BJ (cell line): ENCODE measurements at regions not wholly inside any gene's neighbourhood (a gene's known extent, or its start where the extent isn't known, plus 50 kb on each side); places are given as distances from the start of the nearest gene placed in this dataset.

ENCODE experiments used
- CTCF ChIA-PET: fragments of 350-600 bp; formaldehyde crosslinking; extraction: SDS; loops from one replicate; lab custom pipeline; 2021; ENCODE audit warnings: antibody characterized with exemption, inconsistent platforms; lab: Yijun Ruan, JAX
- POLR2A ChIA-PET: fragments of 300-600 bp; sonication (Branson Sonifier 250); formaldehyde crosslinking; extraction: SDS; loops from one replicate; lab custom pipeline; 2021; ENCODE audit warnings: antibody characterized with exemption; lab: Charles Lee
- DNase-seq: peaks from one replicate; pipeline ENCODE4 v3.0.0-alpha.2; 2011; ENCODE audit warnings: low read depth
- H3K27me3 ChIP-seq: 2 replicates; pipeline ENCODE4 v1.6.0; 2011; ENCODE audit warnings: low read length; ENCODE audit not compliant: control insufficient read depth, insufficient read depth
- H3K36me3 ChIP-seq: 2 replicates; pipeline ENCODE4 v1.5.1; 2011; ENCODE audit warnings: low read length; ENCODE audit not compliant: control insufficient read depth, insufficient read depth
- H3K4me3 ChIP-seq: 2 replicates; pipeline ENCODE4 v1.5.1; 2011; ENCODE audit warnings: low read depth, mild to moderate bottlenecking, control low read depth, low read length
- TF ChIP-seq, protein P1 (sequence below): IDR thresholded peaks from 2 replicates; pipeline ENCODE4 v1.5.1; 2011; ENCODE audit warnings: low read depth, mild to moderate bottlenecking, control low read depth, inconsistent platforms, low read length, moderate library complexity; ENCODE audit not compliant: insufficient read depth

DNA sequence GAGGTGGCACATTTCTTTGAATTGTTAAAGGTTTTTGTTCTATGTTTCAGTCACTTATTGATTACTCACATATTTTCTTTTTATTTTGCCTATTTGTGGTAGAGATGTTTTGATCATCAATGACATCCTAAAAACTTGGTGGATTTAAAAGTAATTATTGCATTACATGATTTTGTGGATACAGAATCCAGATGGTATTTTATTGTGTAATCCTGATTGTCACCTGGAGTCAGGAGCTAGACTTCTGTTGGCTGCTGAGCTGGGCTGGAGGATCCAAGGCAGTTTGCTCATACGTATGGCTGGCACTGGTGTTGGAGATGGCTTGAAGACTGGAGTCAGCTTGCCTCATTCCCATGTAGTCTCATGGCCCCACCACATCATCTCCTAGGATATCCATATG lies 1009.6 kb upstream of the PCDH7 start:
- CTCF ChIA-PET, result no interaction called here
- H3K27me3 ChIP-seq, result no peaks in the 10 kb centered on the region
- no peak overlapping the region for H3K4me3 ChIP-seq
- TF ChIP-seq, protein P1, sequence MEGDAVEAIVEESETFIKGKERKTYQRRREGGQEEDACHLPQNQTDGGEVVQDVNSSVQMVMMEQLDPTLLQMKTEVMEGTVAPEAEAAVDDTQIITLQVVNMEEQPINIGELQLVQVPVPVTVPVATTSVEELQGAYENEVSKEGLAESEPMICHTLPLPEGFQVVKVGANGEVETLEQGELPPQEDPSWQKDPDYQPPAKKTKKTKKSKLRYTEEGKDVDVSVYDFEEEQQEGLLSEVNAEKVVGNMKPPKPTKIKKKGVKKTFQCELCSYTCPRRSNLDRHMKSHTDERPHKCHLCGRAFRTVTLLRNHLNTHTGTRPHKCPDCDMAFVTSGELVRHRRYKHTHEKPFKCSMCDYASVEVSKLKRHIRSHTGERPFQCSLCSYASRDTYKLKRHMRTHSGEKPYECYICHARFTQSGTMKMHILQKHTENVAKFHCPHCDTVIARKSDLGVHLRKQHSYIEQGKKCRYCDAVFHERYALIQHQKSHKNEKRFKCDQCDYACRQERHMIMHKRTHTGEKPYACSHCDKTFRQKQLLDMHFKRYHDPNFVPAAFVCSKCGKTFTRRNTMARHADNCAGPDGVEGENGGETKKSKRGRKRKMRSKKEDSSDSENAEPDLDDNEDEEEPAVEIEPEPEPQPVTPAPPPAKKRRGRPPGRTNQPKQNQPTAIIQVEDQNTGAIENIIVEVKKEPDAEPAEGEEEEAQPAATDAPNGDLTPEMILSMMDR, result no peak
- no peak for DNase-seq
- POLR2A ChIA-PET, result no interaction called here
- H3K36me3 ChIP-seq, result no peaks in the 10 kb centered on the region

DNA sequence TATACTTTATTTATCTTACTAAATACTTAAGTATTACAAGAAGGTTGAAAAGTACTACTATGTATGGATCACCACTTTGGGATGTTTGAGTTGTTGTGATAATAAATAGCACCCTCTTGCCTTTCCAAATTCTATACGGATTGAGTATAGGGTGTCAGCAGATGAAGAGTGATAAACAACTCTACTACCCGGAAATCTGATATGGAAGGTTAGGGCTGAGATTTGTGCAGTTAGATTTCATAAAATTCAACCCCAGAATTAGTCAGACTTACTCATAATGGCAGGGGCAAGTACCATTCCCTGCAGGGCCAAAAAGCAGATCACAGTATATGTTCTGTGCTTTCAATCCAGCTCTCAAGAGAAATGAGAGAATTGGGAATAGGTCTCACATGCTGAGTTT lies 1008.9 kb upstream of the PCDH7 start:
- POLR2A ChIA-PET, result no interaction called here
- peak; percentile 1 for DNase-seq
- Histone ChIP-seq H3K4me3 (no peak overlapping the region), H3K36me3 (no peaks in the 10 kb centered on the region), H3K27me3 (no peaks in the 10 kb centered on the region)
- TF ChIP-seq, protein P1, result no peak
- CTCF ChIA-PET, result no interaction called here

- Histone ChIP-seq H3K4me3 (no peak overlapping the region), H3K36me3 (no peaks in the 10 kb centered on the region), H3K27me3 (no peaks in the 10 kb centered on the region)
- POLR2A ChIA-PET, result no interaction called here
- CTCF ChIA-PET, result no interaction called here
- TF ChIP-seq, protein P1, result no peak
- no peak for DNase-seq
These were observed 1002.7 kb upstream of the PCDH7 start for GRCh38 chr4:29717287-29718057.

- DNase-seq, result no peak
- ChIA-PET POLR2A (no interaction called here), CTCF (no interaction called here)
- Histone ChIP-seq H3K4me3 (no peak overlapping the region), H3K27me3 (no peaks in the 10 kb centered on the region), H3K36me3 (no peaks in the 10 kb centered on the region)
- TF ChIP-seq, protein P1, result no peak
These were observed 1002.0 kb upstream of the PCDH7 start for GRCh38 chr4:29718136-29718535.

DNA sequence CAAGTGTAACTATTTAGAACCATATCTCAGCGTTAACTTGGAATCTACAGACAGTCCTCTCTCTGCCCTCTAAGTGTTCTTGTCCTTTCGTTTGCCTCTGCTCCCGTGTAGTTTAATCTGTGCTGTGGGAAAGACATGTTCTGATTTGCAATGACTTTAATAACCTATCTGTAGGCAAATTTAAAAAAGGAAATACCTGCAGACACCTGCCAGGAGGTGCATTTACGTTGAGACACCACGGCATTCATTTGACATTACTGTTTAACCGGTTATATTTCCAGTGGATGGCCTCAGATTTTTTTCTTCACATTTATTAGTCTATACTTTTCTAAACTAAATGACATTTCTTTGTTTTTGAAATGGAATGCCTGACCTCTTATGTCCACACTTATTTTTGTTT lies 997.9 kb upstream of the PCDH7 start:
- ChIA-PET POLR2A (no interaction called here), CTCF (no interaction called here)
- TF ChIP-seq, protein P1, result no peak

More for the DNA sequence above, 997.9 kb upstream of the PCDH7 start:
- H3K27me3 ChIP-seq, result no peaks in the 10 kb centered on the region
- H3K36me3 ChIP-seq, result no peaks in the 10 kb centered on the region
- no peak overlapping the region for H3K4me3 ChIP-seq
- no peak for DNase-seq
